NCI-H446 treated with DMSO at 0.1 percent for 48 hours (cell line): ENCODE measurements at regions not wholly inside any gene's neighbourhood (a gene's known extent, or its start where the extent isn't known, plus 50 kb on each side); places are given as distances from the start of the nearest gene placed in this dataset.
"Not testable (repeated sequence)": the region's sequence is repeated elsewhere in the genome, so short reads cannot be mapped to it uniquely, and the experiment has no call there.

ENCODE experiments used
- DNase-seq: peaks from one replicate; lab custom pipeline; 2025; lab: John Stamatoyannopoulos, UW

GRCh38 chr13:78540058-78540457 is 63.3 kb downstream of the POU4F1 start:
- DNase-seq, result no peak

DNA sequence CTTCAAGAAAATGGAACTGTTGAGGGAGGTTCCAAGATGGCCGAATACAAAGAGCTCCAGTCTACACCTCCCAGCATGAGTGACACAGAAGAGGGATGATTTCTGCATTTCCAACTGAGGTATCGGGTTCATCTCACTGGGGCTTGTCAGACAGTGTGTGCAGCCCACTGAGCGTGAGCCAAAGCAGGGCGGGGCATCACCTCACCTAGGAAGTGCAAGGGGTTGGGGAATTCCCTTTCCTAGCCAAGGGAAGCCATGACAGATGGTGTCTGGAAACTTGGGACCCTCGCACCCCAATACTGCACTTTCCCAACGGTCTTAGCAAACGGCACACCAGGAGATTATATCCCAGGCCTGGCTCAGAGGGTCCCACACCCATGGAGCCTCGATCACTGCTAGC is 77.3 kb downstream of the POU4F1 start:
- DNase-seq, result not testable (repeated sequence)

DNA sequence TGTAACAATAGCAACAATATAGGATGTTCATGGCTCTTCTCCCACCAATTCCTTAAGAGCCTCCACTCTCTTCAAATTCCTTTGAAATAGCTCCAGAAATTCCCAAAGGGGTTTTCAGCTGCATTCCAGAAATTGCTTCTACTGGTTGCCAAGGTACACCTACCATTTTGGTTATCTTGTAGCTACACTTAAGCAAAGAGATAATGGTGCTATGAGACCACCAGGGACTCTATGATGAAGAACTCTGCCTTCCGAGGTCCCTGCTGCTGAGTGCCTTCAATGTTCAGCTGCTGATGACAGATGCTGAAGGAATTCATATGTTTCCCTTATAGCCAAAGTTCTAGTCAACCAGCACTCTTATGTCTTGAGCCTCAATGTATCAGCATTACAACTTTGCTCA is 78.4 kb downstream of the POU4F1 start:
- no peak for DNase-seq

GRCh38 chr13:78521091-78521490 is 82.3 kb downstream of the POU4F1 start:
- no peak for DNase-seq

- no peak for DNase-seq
Measured at GRCh38 chr13:78520425-78520824, 82.9 kb downstream of the POU4F1 start.

GRCh38 chr13:78518482-78518881 is 84.9 kb downstream of the POU4F1 start:
- DNase-seq, result not testable (repeated sequence)

- DNase-seq, result no peak
Measured at GRCh38 chr13:78499802-78500201, 103.5 kb downstream of the POU4F1 start.

DNA sequence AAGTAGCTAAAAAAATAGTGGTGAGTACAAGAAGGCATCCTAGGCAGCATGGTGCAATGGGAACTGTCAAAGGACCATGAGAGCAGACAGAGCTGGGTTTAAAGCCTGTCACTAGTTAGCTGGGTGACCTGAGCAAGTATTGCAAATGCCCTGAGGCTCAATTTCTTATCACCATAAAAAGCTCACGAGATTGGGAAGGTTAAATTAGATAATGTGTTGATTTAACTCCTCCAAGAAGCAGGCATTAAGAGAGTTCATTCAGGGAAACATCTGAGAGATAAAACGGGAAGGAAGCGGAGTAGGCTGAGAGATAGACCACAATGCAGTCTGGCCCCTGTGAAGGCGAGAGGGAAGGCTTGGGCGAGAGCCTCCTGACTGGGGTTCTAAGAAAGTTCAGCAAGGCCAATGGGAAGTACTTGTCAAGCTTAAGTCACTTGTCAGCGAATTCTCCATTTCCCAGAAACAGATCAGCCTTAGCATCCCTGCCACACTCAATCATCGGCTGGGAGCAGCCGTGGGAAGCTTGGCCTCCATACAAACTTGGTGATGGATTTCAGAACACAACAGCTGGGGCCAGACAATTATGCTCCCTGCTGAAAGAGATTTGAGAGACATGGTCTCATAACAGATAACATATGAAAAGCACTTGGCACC is 105.5 kb downstream of the POU4F1 start:
- peak; percentile 54 for DNase-seq

GRCh38 chr13:78491978-78492377 is 111.4 kb downstream of the POU4F1 start:
- DNase-seq, result no peak

DNA sequence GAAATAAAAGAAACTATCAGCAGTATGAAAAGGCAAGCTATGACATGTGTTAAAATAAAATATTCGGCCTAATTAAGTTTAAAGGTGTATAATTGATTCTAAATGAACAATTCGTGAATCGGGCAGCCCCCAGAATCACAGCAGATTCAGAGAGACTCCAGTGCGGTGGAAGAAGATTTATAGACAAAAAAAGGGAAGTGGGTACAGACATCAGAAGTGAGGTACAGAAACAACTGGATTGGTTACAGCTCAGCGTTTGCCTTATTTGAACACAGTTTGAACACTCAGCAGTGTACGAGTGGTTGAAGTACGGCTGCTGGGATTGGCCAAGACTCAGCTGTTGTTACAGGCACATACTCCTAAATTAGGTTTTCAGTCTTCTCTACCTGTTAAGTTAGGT is 113.1 kb downstream of the POU4F1 start:
- not testable (repeated sequence) for DNase-seq

- DNase-seq, result no peak
Measured at GRCh38 chr13:78487707-78488106, 115.6 kb downstream of the POU4F1 start.

- DNase-seq, result no peak
Measured at GRCh38 chr13:78485803-78486202, 117.5 kb downstream of the POU4F1 start.

DNA sequence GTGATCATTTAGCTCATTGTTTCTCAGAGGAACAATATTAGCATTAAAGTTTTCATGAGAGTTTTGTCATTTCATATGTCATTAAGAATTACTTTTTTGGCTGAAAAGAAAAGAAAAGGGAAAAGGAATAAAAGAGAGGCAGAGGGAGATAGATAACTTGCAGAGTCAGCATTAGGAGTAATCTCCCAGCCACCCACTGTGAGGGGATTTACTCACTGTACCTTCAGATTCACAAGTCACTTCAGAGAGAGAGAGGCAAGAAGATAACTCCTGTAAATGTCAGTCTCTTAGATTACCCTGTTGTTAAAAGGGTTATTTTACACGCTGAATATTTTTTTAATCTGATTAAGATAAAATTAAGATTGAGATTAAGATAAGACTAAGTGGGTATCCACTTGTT is 125.2 kb downstream of the POU4F1 start:
- no peak for DNase-seq

DNA sequence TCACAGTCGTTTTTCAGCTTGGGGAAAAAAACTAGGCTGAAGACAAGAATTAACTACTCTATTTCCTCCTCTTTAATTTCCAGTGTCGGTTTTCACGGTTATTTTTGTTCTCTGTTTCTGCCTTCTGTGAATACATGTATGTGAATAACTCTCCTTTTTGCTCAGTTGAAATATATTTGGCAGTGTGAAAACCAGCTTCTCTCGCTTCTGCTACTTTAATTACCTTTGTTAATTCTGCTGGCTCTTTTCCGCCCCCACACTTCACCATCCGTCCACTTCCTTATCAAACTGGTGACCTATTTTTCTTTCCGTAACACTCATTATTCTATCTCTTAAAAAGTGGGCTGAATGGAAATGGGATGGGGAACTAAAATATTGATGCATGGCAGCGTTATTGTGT is 126.4 kb downstream of the POU4F1 start:
- DNase-seq, result no peak

GRCh38 chr13:78468621-78469020 is 134.7 kb downstream of the POU4F1 start:
- DNase-seq, result no peak

GRCh38 chr13:78465250-78465649 is 138.1 kb downstream of the POU4F1 start:
- no peak for DNase-seq

GRCh38 chr13:78460176-78460575 is 143.2 kb downstream of the POU4F1 start:
- DNase-seq, result no peak

GRCh38 chr13:78443839-78444238 is 159.5 kb downstream of the POU4F1 start:
- no peak for DNase-seq

DNA sequence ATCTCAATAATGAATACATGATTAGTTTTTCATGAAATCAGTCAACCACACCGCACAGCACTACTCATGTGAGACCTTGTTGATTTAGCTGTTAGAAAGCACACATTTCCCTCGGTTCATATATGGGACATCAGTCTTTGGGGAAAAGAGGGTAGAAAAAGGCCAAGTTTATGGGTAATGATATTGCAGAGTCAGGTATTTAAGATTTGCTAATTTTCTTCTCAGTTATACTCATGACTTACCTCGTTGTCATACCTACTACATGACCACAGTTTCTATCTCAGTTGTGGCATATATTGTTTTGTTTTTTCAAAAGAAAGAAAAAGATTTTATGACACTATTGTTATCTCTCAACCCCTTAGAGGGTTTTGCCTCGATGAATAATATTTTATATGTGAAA is 165.6 kb downstream of the POU4F1 start:
- DNase-seq, result no peak

GRCh38 chr13:78436311-78436710 is 167.0 kb downstream of the POU4F1 start:
- no peak for DNase-seq

DNA sequence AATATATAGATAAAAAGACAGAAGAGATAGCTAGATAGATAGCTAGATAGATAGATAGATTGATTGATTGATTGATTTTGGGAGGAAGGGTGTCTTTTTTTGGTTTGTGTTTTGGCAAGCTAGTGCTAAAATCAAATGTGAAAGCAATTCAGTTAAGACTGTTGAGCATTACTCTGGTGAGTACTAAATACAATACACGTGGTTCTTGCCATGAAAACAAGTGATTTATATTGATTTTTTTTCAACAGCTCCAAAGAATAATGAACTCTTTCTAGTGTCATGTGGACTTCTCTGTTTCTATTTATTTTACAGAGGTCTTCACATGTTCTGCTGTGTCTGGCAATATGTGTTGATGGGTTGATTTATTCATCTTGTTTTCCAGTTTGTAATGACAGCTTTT is 172.0 kb downstream of the POU4F1 start:
- DNase-seq, result no peak

GRCh38 chr13:78430811-78431210 is 172.5 kb downstream of the POU4F1 start:
- DNase-seq, result no peak

- DNase-seq, result no peak
Measured at GRCh38 chr13:78430166-78430791, 173.1 kb downstream of the POU4F1 start.

DNA sequence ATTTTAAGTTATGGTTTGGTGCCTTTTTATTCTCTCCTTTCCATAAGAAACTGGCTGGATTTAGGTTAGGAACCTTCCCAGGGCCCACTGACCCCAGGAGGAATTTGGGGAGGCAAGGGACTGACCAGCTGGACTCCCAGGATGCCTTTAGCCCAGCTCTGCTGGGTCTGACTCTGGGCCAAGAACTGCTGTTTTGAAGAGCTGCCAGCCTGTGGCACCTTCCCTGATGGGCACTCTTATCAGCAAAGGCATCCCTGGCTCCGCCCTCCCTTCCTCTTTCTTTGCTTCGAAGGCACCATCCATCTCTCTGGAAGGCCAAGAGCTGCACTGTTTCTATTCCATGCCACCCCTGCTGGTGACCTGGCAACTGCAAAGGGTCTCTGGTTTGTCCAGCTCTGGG is 174.7 kb downstream of the POU4F1 start:
- DNase-seq, result no peak
